HCT116 (cell line): ENCODE measurements at regions not wholly inside any gene's neighbourhood (a gene's known extent, or its start where the extent isn't known, plus 50 kb on each side); places are given as distances from the start of the nearest gene placed in this dataset.

Experiments used
- ATAC-seq: fragments of 200-7000 bp; cut with Tn5 transposase; 2 replicates; pipeline ENCODE4 v1.9.1; 2020; ENCODE audit warnings: mild to moderate bottlenecking, moderate library complexity
- BruUV-seq: library from RNA; stranded (reverse); fragments of 400-500 nt; replicated peaks from 2 replicates; lab custom pipeline; 2021; lab: Mats Ljungman, UMichigan
- CTCF ChIA-PET: fragments of 300-600 bp; sonication (Branson Sonifier 250); formaldehyde crosslinking; loops from one replicate; lab custom pipeline; 2021; ENCODE audit warnings: antibody characterized with exemption; lab: Charles Lee
- POLR2A ChIA-PET: fragments of 300-600, 350-600 bp; sonication (Branson Sonifier 250); formaldehyde crosslinking; loops from one replicate; lab custom pipeline; 2021; ENCODE audit warnings: antibody characterized with exemption; lab: Charles Lee
- RAD21 ChIA-PET, 2 experiments: fragments of 300-600 bp; sonication (Branson Sonifier 250); formaldehyde crosslinking; loops; one replicate each; lab custom pipeline; 2023; ENCODE audit warnings: low total read pairs in 2 of 2; ENCODE audit not compliant: uncharacterized antibody in 2 of 2, unreplicated experiment in 2 of 2, low non-redundant PET in 1 of 2; lab: Charles Lee
- DNase-seq: peaks from one replicate; pipeline ENCODE4 v3.0.0-alpha.2; 2010; ENCODE audit warnings: low read depth, low spot score
- H2AFZ ChIP-seq: fragments of 200-600 bp; shearing (Covaris generic), sonication (generic); 2 replicates; pipeline ENCODE4 v1.6.1; 2017; ENCODE audit warnings: low read depth, mixed run types, mixed read lengths, antibody characterized with exemption, low read length; ENCODE audit not compliant: poor library complexity, severe bottlenecking
- H3K27ac ChIP-seq: 2 replicates; pipeline ENCODE4 v1.5.1; 2012; ENCODE audit warnings: low read depth, low read length
- H3K27me3 ChIP-seq: fragments of 200-600 bp; sonication (generic); 2 replicates; pipeline ENCODE4 v1.6.1; 2016; ENCODE audit warnings: mixed run types, low read length, mixed read lengths; ENCODE audit not compliant: insufficient read depth
- H3K36me3 ChIP-seq, 2 experiments: fragments of 200-500 bp in 1 of 2; fragments of 200-600 bp in 1 of 2; sonication (Bioruptor generic) in 1 of 2; sonication (generic) in 1 of 2; 2 replicates each; pipeline versions ENCODE4 v1.5.1 to v1.6.1; 2014 to 2016; ENCODE audit warnings: low read length in 2 of 2, inconsistent platforms in 1 of 2, mixed read lengths in 1 of 2, mixed run types in 1 of 2; ENCODE audit not compliant: insufficient read depth in 2 of 2, control insufficient read depth in 1 of 2
- H3K4me1 ChIP-seq, 2 experiments: fragments of 200-600 bp in 1 of 2; sonication (generic) in 1 of 2; 2 replicates each; pipeline versions ENCODE4 v1.5.1 to v1.6.1; 2012 to 2017; ENCODE audit warnings: low read length in 2 of 2, inconsistent platforms in 1 of 2, mild to moderate bottlenecking in 1 of 2, mixed read lengths in 1 of 2, mixed run types in 1 of 2, moderate library complexity in 1 of 2; ENCODE audit not compliant: insufficient read depth in 2 of 2, control insufficient read depth in 1 of 2
- H3K4me2 ChIP-seq: fragments of 200-600 bp; sonication (generic); 2 replicates; pipeline ENCODE4 v1.6.1; 2017; ENCODE audit warnings: mixed run types, low read length, mixed read lengths
- H3K4me3 ChIP-seq, 2 experiments: fragments of 200-600 bp in 1 of 2; sonication (generic) in 1 of 2; replicated peaks in 1 of 2; 2 replicates each; pipeline ENCODE4 v1.5.1; 2011 to 2016; ENCODE audit warnings: low read length in 2 of 2, control low read depth in 1 of 2, low read depth in 1 of 2, mild to moderate bottlenecking in 1 of 2, mixed read lengths in 1 of 2, mixed run types in 1 of 2
- H3K79me2 ChIP-seq: fragments of 200-600 bp; sonication (generic); 2 replicates; pipeline ENCODE4 v1.6.1; 2017; ENCODE audit warnings: mild to moderate bottlenecking, mixed run types, low read length, moderate library complexity, mixed read lengths; ENCODE audit not compliant: insufficient read depth
- H3K9ac ChIP-seq: fragments of 200-600 bp; sonication (generic); 2 replicates; pipeline ENCODE4 v1.6.1; 2016; ENCODE audit warnings: low read length, mixed read lengths
- H3K9me2 ChIP-seq: fragments of 200-600 bp; sonication (generic), shearing (Covaris generic); 2 replicates; pipeline ENCODE4 v1.6.1; 2017; ENCODE audit warnings: mixed run types, mild to moderate bottlenecking, moderate library complexity; ENCODE audit not compliant: insufficient read depth
- H3K9me3 ChIP-seq, 2 experiments: fragments of 200-500 bp in 1 of 2; fragments of 200-600 bp in 1 of 2; sonication (Bioruptor generic) in 1 of 2; sonication (generic) in 1 of 2; 2 replicates each; pipeline ENCODE4 v1.6.1; 2014 to 2017; ENCODE audit warnings: low read length in 2 of 2, mixed read lengths in 2 of 2, inconsistent platforms in 1 of 2, low read depth in 1 of 2, mild to moderate bottlenecking in 1 of 2, mixed run types in 1 of 2, moderate library complexity in 1 of 2; ENCODE audit not compliant: control insufficient read depth in 1 of 2, insufficient read depth in 1 of 2
- H4K20me1 ChIP-seq: fragments of 200-600 bp; sonication (generic), shearing (Covaris generic); 2 replicates; pipeline ENCODE4 v1.6.1; 2017; ENCODE audit warnings: mixed run types, mild to moderate bottlenecking, moderate library complexity; ENCODE audit not compliant: insufficient read depth
- EZH2phosphoT487 ChIP-seq: fragments of 200-600 bp; IDR thresholded peaks from 2 replicates; pipeline ENCODE4 v1.6.1; 2018; ENCODE audit warnings: antibody characterized with exemption, borderline replicate concordance
- JUND ChIP-seq: IDR thresholded peaks from 2 replicates; pipeline ENCODE4 v1.6.1; 2012
- POLR2AphosphoS5 ChIP-seq: IDR thresholded peaks from 2 replicates; pipeline ENCODE4 v1.6.1; 2011; ENCODE audit warnings: mild to moderate bottlenecking, low read depth, low read length, moderate library complexity
- RAD21 ChIP-seq: IDR thresholded peaks from 2 replicates; pipeline ENCODE4 v1.6.1; 2012; ENCODE audit warnings: low read depth, mild to moderate bottlenecking
- REST ChIP-seq: IDR thresholded peaks from 2 replicates; pipeline ENCODE4 v1.6.1; 2012; ENCODE audit warnings: low read depth
- SP1 ChIP-seq: IDR thresholded peaks from 2 replicates; pipeline ENCODE4 v1.6.1; 2012; ENCODE audit warnings: low read depth
- SRF ChIP-seq: IDR thresholded peaks from 2 replicates; pipeline ENCODE4 v1.6.1; 2012; ENCODE audit warnings: low read depth
- TCF7L2 ChIP-seq: IDR thresholded peaks from 2 replicates; pipeline ENCODE4 v1.7.0; 2011; ENCODE audit warnings: borderline replicate concordance, inconsistent platforms; ENCODE audit not compliant: insufficient read depth, insufficient read length; ENCODE audit errors: extremely low read depth
- YY1 ChIP-seq: IDR thresholded peaks from 2 replicates; pipeline ENCODE4 v1.6.1; 2011; ENCODE audit warnings: low read length, low read depth, moderate library complexity, mild to moderate bottlenecking; ENCODE audit not compliant: insufficient replicate concordance; ENCODE audit errors: extremely low read depth
- ZBTB33 ChIP-seq: IDR thresholded peaks from 2 replicates; pipeline ENCODE4 v1.6.1; 2011; ENCODE audit warnings: mild to moderate bottlenecking, low read length, moderate library complexity; ENCODE audit not compliant: insufficient replicate concordance; ENCODE audit errors: extremely low read depth
- ZNF274 ChIP-seq: fragments of 200-500 bp; sonication (Bioruptor generic); IDR thresholded peaks from 2 replicates; pipeline ENCODE4 v1.6.1; 2014; ENCODE audit warnings: mild to moderate bottlenecking, low read depth, low read length, inconsistent platforms
- intact Hi-C: fragments of 100-400 bp; cut with micrococcal nuclease; formaldehyde crosslinking; loops from 2 replicates; pipeline ENCODE4 v1.10.0; 2022
- TF ChIP-seq, protein P1 (sequence below), 3 experiments: fragments of 200-600 bp in 1 of 3; sonication (generic) in 1 of 3; IDR thresholded peaks in 2 of 3; conservative IDR thresholded peaks in 1 of 3; 2 replicates each; pipeline ENCODE4 v1.5.1; 2012 to 2017; ENCODE audit warnings: low read depth in 2 of 3, low read length in 2 of 3, antibody characterized with exemption in 1 of 3, borderline replicate concordance in 1 of 3, control low read depth in 1 of 3, mild to moderate bottlenecking in 1 of 3, mixed read lengths in 1 of 3, mixed run types in 1 of 3, moderate library complexity in 1 of 3; ENCODE audit not compliant: insufficient read depth in 1 of 3

DNA sequence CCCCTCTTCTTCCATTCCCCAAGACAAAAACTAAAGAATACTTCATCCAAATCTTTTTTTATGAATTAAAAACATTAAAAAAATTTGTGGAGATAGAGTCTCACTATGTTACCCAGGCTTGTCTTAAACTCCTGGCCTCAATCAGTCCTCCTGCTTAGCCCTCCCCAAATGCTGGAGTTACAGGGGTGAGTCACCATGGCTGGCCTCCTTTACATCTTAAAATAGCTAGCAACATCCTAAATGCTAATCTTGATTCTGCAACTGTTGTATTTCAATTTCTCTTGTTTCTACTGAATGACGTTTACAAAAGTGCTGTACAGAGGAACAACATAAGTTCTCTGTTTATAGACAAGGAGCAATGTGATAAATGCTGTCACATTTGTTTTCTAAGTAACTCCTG, 483.5 kb downstream of the ADGRL2 start:
- Histone ChIP-seq H3K27me3 (no peaks in the 10 kb centered on the region), H3K4me3 (no peak overlapping the region), H3K79me2 (no peaks in the 10 kb centered on the region), H3K36me3 (no peaks in the 10 kb centered on the region), H3K9me3 (peaks cover 0 to 4% of the 10 kb centered on the region in 2 experiments; a peak in 2 of 4 replicates), H2AFZ (no peak overlapping the region), H3K9ac (no peak overlapping the region), H4K20me1 (no peaks in the 10 kb centered on the region), H3K9me2 (no peaks in the 10 kb centered on the region), H3K4me2 (no peak overlapping the region), H3K4me1 (no peaks in the 10 kb centered on the region), H3K27ac (no peak overlapping the region)
- ChIA-PET POLR2A (no interaction called here), RAD21 (no interaction called here), CTCF (no interaction called here)
- no peak for DNase-seq
- TF ChIP-seq SP1 (no peak), JUND (no peak), ZBTB33 (no peak), TCF7L2 (no peak), REST (no peak), SRF (no peak), EZH2phosphoT487 (no peak), ZNF274 (no peak), RAD21 (no peak), YY1 (no peak), POLR2AphosphoS5 (no peak)
- TF ChIP-seq, protein P1, sequence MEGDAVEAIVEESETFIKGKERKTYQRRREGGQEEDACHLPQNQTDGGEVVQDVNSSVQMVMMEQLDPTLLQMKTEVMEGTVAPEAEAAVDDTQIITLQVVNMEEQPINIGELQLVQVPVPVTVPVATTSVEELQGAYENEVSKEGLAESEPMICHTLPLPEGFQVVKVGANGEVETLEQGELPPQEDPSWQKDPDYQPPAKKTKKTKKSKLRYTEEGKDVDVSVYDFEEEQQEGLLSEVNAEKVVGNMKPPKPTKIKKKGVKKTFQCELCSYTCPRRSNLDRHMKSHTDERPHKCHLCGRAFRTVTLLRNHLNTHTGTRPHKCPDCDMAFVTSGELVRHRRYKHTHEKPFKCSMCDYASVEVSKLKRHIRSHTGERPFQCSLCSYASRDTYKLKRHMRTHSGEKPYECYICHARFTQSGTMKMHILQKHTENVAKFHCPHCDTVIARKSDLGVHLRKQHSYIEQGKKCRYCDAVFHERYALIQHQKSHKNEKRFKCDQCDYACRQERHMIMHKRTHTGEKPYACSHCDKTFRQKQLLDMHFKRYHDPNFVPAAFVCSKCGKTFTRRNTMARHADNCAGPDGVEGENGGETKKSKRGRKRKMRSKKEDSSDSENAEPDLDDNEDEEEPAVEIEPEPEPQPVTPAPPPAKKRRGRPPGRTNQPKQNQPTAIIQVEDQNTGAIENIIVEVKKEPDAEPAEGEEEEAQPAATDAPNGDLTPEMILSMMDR (IDR thresholded peaks at IDR 0.05 in 2 of 3, conservative IDR thresholded peaks at IDR 0.05 in 1 of 3; ENCODE audit: borderline replicate concordance in 1 of 3, insufficient read depth in 1 of 3, low read depth in 2 of 3, low read length in 2 of 3), result no peak
- intact Hi-C loops, result no loop called here
- no TSS peak for BruUV-seq
- no peak for ATAC-seq
